Prostate gland (tissue), 2 donors: ENCODE measurements at regions not wholly inside any gene's neighbourhood (a gene's known extent, or its start where the extent isn't known, plus 50 kb on each side); places are given as distances from the start of the nearest gene placed in this dataset.
A peak's percentile ranks its signal among the peaks of the same experiment; 100 is the strongest.

Experiments
- DNase-seq: peaks from one replicate; pipeline ENCODE4 v3.0.0-alpha.2; 2019; ENCODE audit warnings: low spot score
- H3K27ac ChIP-seq, 2 donors: fragments of 200-600 bp; sonication (generic); 2 replicates each; pipeline ENCODE4 v1.5.1; 2017 to 2019
- H3K27me3 ChIP-seq: fragments of 200-600 bp; sonication (generic); replicated peaks from 2 replicates; pipeline ENCODE4 v1.5.1; 2019; ENCODE audit not compliant: insufficient read depth
- H3K36me3 ChIP-seq, 2 donors: fragments of 200-600 bp; sonication (generic); 1 replicate in 1 of 2; 2 replicates in 1 of 2; pipeline versions ENCODE4 v1.5.1 to v1.8.1; 2017 to 2019
- H3K4me1 ChIP-seq: fragments of 200-600 bp; sonication (generic); replicated peaks from 2 replicates; pipeline ENCODE4 v1.5.1; 2019
- H3K4me3 ChIP-seq, 2 donors: fragments of 200-600 bp; sonication (generic); 2 replicates each; pipeline ENCODE4 v1.5.1; 2017 to 2019
- H3K9me3 ChIP-seq: fragments of 200-600 bp; sonication (generic); 2 replicates; pipeline ENCODE4 v1.5.1; 2017
- POLR2A ChIP-seq: fragments of 450-650 bp; IDR thresholded peaks from one replicate; pipeline ENCODE4 v1.6.1; 2016; ENCODE audit warnings: antibody characterized with exemption, mild to moderate bottlenecking
- POLR2AphosphoS5 ChIP-seq: sonication (generic); formaldehyde crosslinking; IDR thresholded peaks from one replicate; pipeline ENCODE4 v1.6.1; 2017; ENCODE audit warnings: antibody characterized with exemption
- WGBS: methylation state at CpG from one replicate; pipeline ENCODE4 v1.1.5; 2018; 5-methylcytosine and 5-hydroxymethylcytosine counted together
- intact Hi-C: fragments of 100-400 bp; cut with DNase I; formaldehyde crosslinking; loops from one replicate; pipeline ENCODE4 v1.14.2; 2022
- TF ChIP-seq, protein P1 (sequence below), 4 experiments: fragments of 200-600 bp in 2 of 4; fragments of 450-650 bp in 2 of 4; sonication (generic) in 2 of 4; IDR thresholded peaks; 1 replicate in 3 of 4; 2 replicates in 1 of 4; pipeline ENCODE4 v1.5.1; 2016 to 2019; ENCODE audit warnings: antibody characterized with exemption in 4 of 4, mild to moderate bottlenecking in 2 of 4, moderate library complexity in 2 of 4

DNA sequence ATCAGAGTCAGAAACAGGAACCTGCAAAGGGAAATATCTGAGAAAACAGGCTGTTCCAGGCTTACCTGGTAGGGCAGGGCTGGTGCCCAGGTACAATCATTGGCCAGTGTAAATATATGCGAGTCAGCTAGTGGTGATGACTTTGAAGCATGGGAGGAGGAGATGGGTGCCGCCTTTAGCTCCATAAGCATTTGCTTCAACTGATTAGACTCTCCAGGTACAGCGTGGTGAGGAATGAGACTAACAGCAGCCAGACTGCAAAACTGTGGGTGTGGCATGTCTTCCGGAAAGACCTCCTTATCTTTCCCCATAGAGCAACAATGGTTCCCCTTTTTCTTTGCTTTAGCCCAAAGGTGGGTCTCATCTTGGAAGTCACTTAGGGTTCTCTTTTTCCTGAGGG is 137.2 kb downstream of the LRIG2 start:
- WGBS, result 38% methylated on average over 4 of the region's 4 CpGs
- intact Hi-C loops, result no loop called here
- Histone ChIP-seq H3K27ac (peak overlapping the region in 1 of 2 donors; percentile 14), H3K9me3 (no peaks in the 10 kb centered on the region), H3K36me3 (no peaks in the 10 kb centered on the region), H3K27me3 (no peaks in the 10 kb centered on the region), H3K4me1 (peaks cover 5% of the 10 kb centered on the region), H3K4me3 (no peak overlapping the region)
- TF ChIP-seq POLR2AphosphoS5 (peak; percentile 76), POLR2A (no peak)
- TF ChIP-seq, protein P1, sequence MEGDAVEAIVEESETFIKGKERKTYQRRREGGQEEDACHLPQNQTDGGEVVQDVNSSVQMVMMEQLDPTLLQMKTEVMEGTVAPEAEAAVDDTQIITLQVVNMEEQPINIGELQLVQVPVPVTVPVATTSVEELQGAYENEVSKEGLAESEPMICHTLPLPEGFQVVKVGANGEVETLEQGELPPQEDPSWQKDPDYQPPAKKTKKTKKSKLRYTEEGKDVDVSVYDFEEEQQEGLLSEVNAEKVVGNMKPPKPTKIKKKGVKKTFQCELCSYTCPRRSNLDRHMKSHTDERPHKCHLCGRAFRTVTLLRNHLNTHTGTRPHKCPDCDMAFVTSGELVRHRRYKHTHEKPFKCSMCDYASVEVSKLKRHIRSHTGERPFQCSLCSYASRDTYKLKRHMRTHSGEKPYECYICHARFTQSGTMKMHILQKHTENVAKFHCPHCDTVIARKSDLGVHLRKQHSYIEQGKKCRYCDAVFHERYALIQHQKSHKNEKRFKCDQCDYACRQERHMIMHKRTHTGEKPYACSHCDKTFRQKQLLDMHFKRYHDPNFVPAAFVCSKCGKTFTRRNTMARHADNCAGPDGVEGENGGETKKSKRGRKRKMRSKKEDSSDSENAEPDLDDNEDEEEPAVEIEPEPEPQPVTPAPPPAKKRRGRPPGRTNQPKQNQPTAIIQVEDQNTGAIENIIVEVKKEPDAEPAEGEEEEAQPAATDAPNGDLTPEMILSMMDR (IDR thresholded peaks at IDR 0.05), result no peak
- DNase-seq, result peak; percentile 58

DNA sequence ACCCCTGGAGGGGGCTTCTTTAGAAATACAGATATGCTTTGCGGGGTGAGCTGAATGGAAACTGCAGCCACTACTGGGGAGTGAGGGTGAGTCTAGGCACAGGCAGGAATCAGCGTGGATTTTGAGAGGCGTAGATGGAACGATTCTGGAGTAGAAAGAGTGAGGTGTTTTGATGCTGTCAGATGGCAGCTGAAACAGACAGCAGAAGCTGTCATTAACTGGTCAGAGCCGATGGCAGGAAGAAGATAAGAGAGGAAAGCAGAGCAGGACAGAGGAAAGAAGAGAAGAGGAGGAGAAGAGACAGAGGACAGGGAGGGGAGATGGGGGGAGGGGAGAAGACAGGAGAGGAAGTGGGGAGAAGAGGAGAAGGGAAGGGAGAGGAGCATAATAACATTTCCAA is 138.5 kb downstream of the LRIG2 start:
- H3K27ac ChIP-seq, result peak overlapping the region; percentile 8 to 51
- 55% methylated on average over 5 of the region's 5 CpGs for WGBS
- H3K4me1 ChIP-seq, result peaks cover 5% of the 10 kb centered on the region
- no peak for DNase-seq
- no peak for TF ChIP-seq POLR2AphosphoS5
- no peak for TF ChIP-seq POLR2A
- TF ChIP-seq, protein P1 (IDR thresholded peaks at IDR 0.05), result no peak
- H3K27me3 ChIP-seq, result no peaks in the 10 kb centered on the region
- no peaks in the 10 kb centered on the region for H3K9me3 ChIP-seq
- no peak overlapping the region for H3K4me3 ChIP-seq
- H3K36me3 ChIP-seq, result no peaks in the 10 kb centered on the region
- intact Hi-C loops, result no loop called here

DNA sequence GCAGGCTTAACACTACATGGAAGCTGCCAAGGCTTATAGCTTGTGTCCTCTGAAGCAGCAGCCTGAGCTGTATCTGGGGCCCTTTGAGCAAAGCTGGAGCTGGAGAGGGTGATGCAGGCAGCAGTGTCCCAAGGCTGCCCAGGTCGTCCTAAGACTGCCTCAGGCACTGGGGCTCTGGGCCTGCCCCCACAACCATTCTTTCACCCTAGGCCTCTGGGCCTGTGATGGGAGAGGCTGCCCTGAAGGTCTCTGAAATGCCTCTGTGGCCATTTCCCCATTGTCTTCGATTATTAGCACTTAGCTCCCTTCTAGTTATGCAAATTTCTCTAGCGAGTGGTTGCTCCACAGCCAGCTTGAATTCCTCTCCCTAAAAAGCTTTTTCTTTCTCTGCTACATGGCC is 142.0 kb downstream of the LRIG2 start:
- intact Hi-C loops, result no loop called here
- H3K27me3 ChIP-seq, result no peaks in the 10 kb centered on the region
- no peaks in the 10 kb centered on the region for H3K9me3 ChIP-seq
- H3K27ac ChIP-seq, result no peak overlapping the region
- H3K4me3 ChIP-seq, result no peak overlapping the region
- H3K36me3 ChIP-seq, result no peaks in the 10 kb centered on the region
- TF ChIP-seq POLR2AphosphoS5, result no peak
- TF ChIP-seq, protein P1 (IDR thresholded peaks at IDR 0.05), result no peak
- TF ChIP-seq POLR2A, result no peak
- H3K4me1 ChIP-seq, result peaks cover 3% of the 10 kb centered on the region
- no peak for DNase-seq
- 94% methylated on average over 3 of the region's 3 CpGs for WGBS

DNA sequence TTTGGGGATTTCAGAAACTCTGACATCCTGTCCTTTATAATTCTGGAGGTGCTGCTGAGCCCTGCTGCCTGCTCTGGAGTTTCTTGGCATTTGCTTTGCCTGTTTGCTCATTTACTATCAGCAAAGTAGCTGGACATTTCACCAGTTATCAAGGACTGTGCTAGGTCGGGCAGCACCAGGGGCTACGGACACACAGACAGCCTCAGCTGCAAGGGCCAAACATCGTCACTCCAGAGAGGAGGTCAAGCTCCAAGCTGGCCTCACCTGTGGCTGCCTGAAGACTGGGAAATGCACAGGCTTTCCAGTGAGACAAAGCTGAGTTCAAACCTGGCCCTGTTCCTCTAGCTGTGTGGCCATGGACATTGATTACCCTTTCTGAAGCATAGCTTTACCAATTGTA is 143.7 kb downstream of the LRIG2 start:
- Histone ChIP-seq H3K27me3 (no peaks in the 10 kb centered on the region), H3K27ac (no peak overlapping the region), H3K9me3 (no peaks in the 10 kb centered on the region), H3K36me3 (no peaks in the 10 kb centered on the region), H3K4me1 (peaks cover 3% of the 10 kb centered on the region), H3K4me3 (no peak overlapping the region)
- intact Hi-C loops, result no loop called here
- no peak for DNase-seq
- no peak for TF ChIP-seq POLR2AphosphoS5
- WGBS, result 97% methylated on average over 3 of the region's 3 CpGs

DNA sequence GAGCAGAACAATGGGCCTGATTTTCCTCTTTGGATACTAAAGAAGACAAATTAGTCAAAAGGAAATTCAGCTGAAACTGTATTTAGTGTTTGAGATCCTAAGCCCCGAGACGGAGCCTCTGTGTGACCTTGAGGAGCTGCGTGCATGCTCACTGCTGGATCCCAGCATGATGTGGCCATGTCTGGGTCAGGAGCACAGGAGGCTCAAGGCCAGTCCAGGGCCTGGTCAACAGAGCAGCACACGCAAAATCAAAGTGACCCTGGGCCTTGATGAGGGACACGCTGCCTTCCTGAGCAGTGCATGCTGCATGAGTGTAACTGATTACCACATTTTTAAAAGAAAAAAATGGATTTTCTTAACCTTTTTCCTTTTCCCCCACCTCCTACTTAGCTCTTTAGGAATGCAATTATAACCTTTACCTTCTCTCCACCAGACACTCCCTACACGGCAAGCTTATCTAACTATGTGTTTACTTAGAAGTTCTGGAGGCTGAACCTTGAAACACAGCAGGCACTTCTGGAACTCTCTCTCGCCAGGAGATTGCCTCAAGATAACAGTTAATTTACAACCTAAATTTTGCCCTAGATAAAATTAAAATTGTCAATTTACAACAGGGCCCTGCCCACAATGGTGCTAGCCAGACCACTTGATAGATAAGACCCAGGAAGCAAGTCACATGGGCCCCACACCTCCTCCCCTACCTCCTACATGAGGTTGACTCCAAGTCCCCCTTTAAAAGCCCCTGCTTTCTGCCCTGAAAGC is 144.6 kb downstream of the LRIG2 start:
- H3K36me3 ChIP-seq, result no peaks in the 10 kb centered on the region
- no peaks in the 10 kb centered on the region for H3K9me3 ChIP-seq
- TF ChIP-seq POLR2A (no peak), POLR2AphosphoS5 (no peak)
- TF ChIP-seq, protein P1 (IDR thresholded peaks at IDR 0.05), result no peak
- H3K4me3 ChIP-seq, result no peak overlapping the region
- no peaks in the 10 kb centered on the region for H3K27me3 ChIP-seq
- no peaks in the 10 kb centered on the region for H3K4me1 ChIP-seq
- intact Hi-C loops, result no loop called here
- DNase-seq, result no peak
- WGBS, result 67% methylated on average over 7 of the region's 7 CpGs
- no peak overlapping the region for H3K27ac ChIP-seq
